ENCODE measurements at regions not wholly inside any gene's neighbourhood (a gene's known extent, or its start where the extent isn't known, plus 50 kb on each side); places are given as distances from the start of the nearest gene placed in this dataset.

GRCh38 chrX:150036641-150037040 lies 98.3 kb upstream of the EOLA2 start:
- TF ChIP-seq YY1 (IDR thresholded peaks at IDR 0.05) (no peak), FOXA2 (IDR thresholded peaks at IDR 0.05) (no peak), ZBTB33 (IDR thresholded peaks at IDR 0.05) (no peak), EGR1 (IDR thresholded peaks at IDR 0.05; ENCODE audit: low read depth in 2 of 2) (no peak), REST (IDR thresholded peaks at IDR 0.05) (no peak), HNF4A (conservative IDR thresholded peaks at IDR 0.05) (no peak), JUND (IDR thresholded peaks at IDR 0.05) (no peak)
- Histone ChIP-seq H3K9me3 (ENCODE audit: control insufficient read depth in 4 of 4, low read length in 3 of 4) (peaks cover 0 to 3% (median 0%) of the 10 kb centered on the region in 4 donors), H3K36me3 (ENCODE audit: control insufficient read depth in 4 of 4, insufficient read depth in 3 of 4, low read depth in 1 of 4, low read length in 3 of 4) (no peaks in the 10 kb centered on the region), H3K4me3 (ENCODE audit: low read depth in 1 of 3, low read length in 3 of 3) (no peak overlapping the region), H3K27ac (ENCODE audit: low read depth in 1 of 2, low read length in 2 of 2) (no peak overlapping the region), H3K9ac (ENCODE audit: low read depth in 1 of 2, low read length in 2 of 2) (no peak overlapping the region), H3K27me3 (ENCODE audit: control insufficient read depth in 4 of 4, insufficient read depth in 4 of 4, low read length in 3 of 4) (no peaks in the 10 kb centered on the region), H3K4me1 (ENCODE audit: control insufficient read depth in 4 of 4, insufficient read depth in 4 of 4, low read length in 3 of 4) (peaks cover 4 to 10% (median 7%) of the 10 kb centered on the region in 4 donors)
- no peak for DNase-seq (ENCODE audit: low spot score)
- 79% methylated on average over 3 of the region's 3 CpGs for WGBS

GRCh38 chrX:150037041-150037440 lies 98.8 kb upstream of the EOLA2 start:
- 22% methylated on average over 2 of the region's 2 CpGs for WGBS
- TF ChIP-seq ATF3 (IDR thresholded peaks at IDR 0.05) (no peak), ZBTB33 (IDR thresholded peaks at IDR 0.05) (no peak), REST (IDR thresholded peaks at IDR 0.05) (no peak), NR2F2 (IDR thresholded peaks at IDR 0.05) (peak; percentile 95), SP1 (IDR thresholded peaks at IDR 0.05) (peak; percentile 50), FOXA2 (IDR thresholded peaks at IDR 0.05) (peak; percentile 58), RXRA (IDR thresholded peaks at IDR 0.05) (peak; percentile 78 to 87), GABPA (IDR thresholded peaks at IDR 0.05 in 1 of 2, conservative IDR thresholded peaks at IDR 0.05 in 1 of 2) (no peak), FOXA1 (IDR thresholded peaks at IDR 0.05) (no peak), HNF4A (conservative IDR thresholded peaks at IDR 0.05) (peak; percentile 46 to 67), EGR1 (IDR thresholded peaks at IDR 0.05; ENCODE audit: low read depth in 2 of 2) (peak; percentile 13 to 59), CTCF (IDR thresholded peaks at IDR 0.05; ENCODE audit: low read depth, low read length, missing input control) (no peak), RAD21 (IDR thresholded peaks at IDR 0.05) (no peak), JUND (IDR thresholded peaks at IDR 0.05) (no peak), TAF1 (conservative IDR thresholded peaks at IDR 0.05) (no peak), HNF4G (IDR thresholded peaks at IDR 0.05) (no peak), MAX (IDR thresholded peaks at IDR 0.05) (peak; percentile 29), YY1 (IDR thresholded peaks at IDR 0.05) (no peak)

More at GRCh38 chrX:150037041-150037440, 98.8 kb upstream of the EOLA2 start:
- H3K9me3 ChIP-seq (ENCODE audit: control insufficient read depth in 4 of 4, low read length in 3 of 4): peaks cover 0 to 3% (median 0%) of the 10 kb centered on the region in 4 donors
- peaks cover 4 to 10% (median 7%) of the 10 kb centered on the region in 4 donors for H3K4me1 ChIP-seq (ENCODE audit: control insufficient read depth in 4 of 4, insufficient read depth in 4 of 4, low read length in 3 of 4)
- H3K27ac ChIP-seq (ENCODE audit: low read depth in 1 of 2, low read length in 2 of 2): no peak overlapping the region
- H3K4me3 ChIP-seq (ENCODE audit: low read depth in 1 of 3, low read length in 3 of 3): no peak overlapping the region
- H3K27me3 ChIP-seq (ENCODE audit: control insufficient read depth in 4 of 4, insufficient read depth in 4 of 4, low read length in 3 of 4): no peaks in the 10 kb centered on the region
- H3K36me3 ChIP-seq (ENCODE audit: control insufficient read depth in 4 of 4, insufficient read depth in 3 of 4, low read depth in 1 of 4, low read length in 3 of 4): no peaks in the 10 kb centered on the region
- no peak for DNase-seq (ENCODE audit: low spot score)
- H3K9ac ChIP-seq (ENCODE audit: low read depth in 1 of 2, low read length in 2 of 2): no peak overlapping the region
